ENCODE measurements at regions not wholly inside any gene's neighbourhood (a gene's known extent, or its start where the extent isn't known, plus 50 kb on each side); places are given as distances from the start of the nearest gene placed in this dataset.
"Not testable (repeated sequence)": the region's sequence is repeated elsewhere in the genome, so short reads cannot be mapped to it uniquely, and the experiment has no call there.

DNA sequence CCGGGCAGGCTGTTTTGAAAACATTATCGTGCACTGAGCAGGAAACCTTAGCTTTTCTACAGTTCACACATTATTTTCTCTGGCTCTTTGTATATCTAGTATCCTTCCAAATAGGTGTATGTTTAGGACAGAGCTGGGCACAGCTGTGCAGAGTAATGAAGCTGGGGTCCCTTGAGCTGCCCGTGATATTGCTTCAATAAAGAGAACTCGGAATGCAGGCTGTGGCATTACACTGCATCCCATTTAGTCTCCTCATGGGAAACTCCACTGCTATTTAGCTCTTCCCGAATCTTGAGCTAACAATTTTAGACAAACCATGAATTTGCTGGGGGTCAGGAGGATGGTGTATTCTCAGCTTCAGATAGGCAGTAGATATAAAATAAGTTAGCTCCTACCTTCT is 348.3 kb downstream of the ACTR3B start:
- POLR2A ChIA-PET, result no interaction called here
- no peak for DNase-seq
- 97% methylated on average over 5 of the region's 5 CpGs for WGBS (ENCODE audit: insufficient coverage)
- CTCF ChIA-PET, result no interaction called here
- Histone ChIP-seq H3K27ac (ENCODE audit: insufficient read depth in 1 of 2, low read depth in 1 of 2, low read length in 2 of 2, poor library complexity in 1 of 2, severe bottlenecking in 2 of 2) (no peak overlapping the region), H3K4me3 (ENCODE audit: control insufficient read depth in 1 of 7, extremely low read depth in 1 of 7, insufficient read depth in 4 of 7, low read depth in 2 of 7, low read length in 6 of 7) (no peak overlapping the region), H3K9me3 (ENCODE audit: control extremely low read depth in 1 of 5, control insufficient read depth in 4 of 5, insufficient read depth in 2 of 5, low read depth in 1 of 5, low read length in 4 of 5) (peaks cover 0 to 7% (median 0%) of the 10 kb centered on the region in 5 experiments), H3K27me3 (replicated peaks in 2 of 5; ENCODE audit: control insufficient read depth in 4 of 5, insufficient read depth in 5 of 5, low read length in 4 of 5) (no peaks in the 10 kb centered on the region), H3K4me1 (ENCODE audit: control extremely low read depth in 1 of 4, control insufficient read depth in 4 of 4, insufficient read depth in 4 of 4, low read length in 3 of 4) (no peaks in the 10 kb centered on the region), H3K36me3 (ENCODE audit: control insufficient read depth in 4 of 4, insufficient read depth in 4 of 4, low read length in 3 of 4) (no peaks in the 10 kb centered on the region)

- H3K4me1 ChIP-seq (ENCODE audit: control extremely low read depth in 1 of 4, control insufficient read depth in 4 of 4, insufficient read depth in 4 of 4, low read length in 3 of 4), result no peaks in the 10 kb centered on the region
- no peak overlapping the region for H3K27ac ChIP-seq (ENCODE audit: insufficient read depth in 1 of 2, low read depth in 1 of 2, low read length in 2 of 2, poor library complexity in 1 of 2, severe bottlenecking in 2 of 2)
- no peaks in the 10 kb centered on the region for H3K36me3 ChIP-seq (ENCODE audit: control insufficient read depth in 4 of 4, insufficient read depth in 4 of 4, low read length in 3 of 4)
- POLR2A ChIA-PET, result no interaction called here
- no peak for DNase-seq
- 95% methylated on average over 6 of the region's 8 CpGs for WGBS (ENCODE audit: insufficient coverage)
- peaks cover 0 to 10% (median 0%) of the 10 kb centered on the region in 5 experiments for H3K9me3 ChIP-seq (ENCODE audit: control extremely low read depth in 1 of 5, control insufficient read depth in 4 of 5, insufficient read depth in 2 of 5, low read depth in 1 of 5, low read length in 4 of 5)
- H3K4me3 ChIP-seq (ENCODE audit: control insufficient read depth in 1 of 7, extremely low read depth in 1 of 7, insufficient read depth in 4 of 7, low read depth in 2 of 7, low read length in 6 of 7), result no peak overlapping the region
- CTCF ChIA-PET, result interaction anchor here (1.2 kb wide), 1 partner anchor 83 kb away, joined by 3 read pairs; no protein-coding TSS in a partner anchor
- no peaks in the 10 kb centered on the region for H3K27me3 ChIP-seq (replicated peaks in 2 of 5; ENCODE audit: control insufficient read depth in 4 of 5, insufficient read depth in 5 of 5, low read length in 4 of 5)
These were observed 350.0 kb downstream of the ACTR3B start for GRCh38 chr7:153109566-153109965.

- Histone ChIP-seq H3K4me3 (ENCODE audit: control insufficient read depth in 1 of 7, extremely low read depth in 1 of 7, insufficient read depth in 4 of 7, low read depth in 2 of 7, low read length in 6 of 7) (no peak overlapping the region), H3K9me3 (ENCODE audit: control extremely low read depth in 1 of 5, control insufficient read depth in 4 of 5, insufficient read depth in 2 of 5, low read depth in 1 of 5, low read length in 4 of 5) (peaks cover 0 to 10% (median 0%) of the 10 kb centered on the region in 5 experiments), H3K36me3 (ENCODE audit: control insufficient read depth in 4 of 4, insufficient read depth in 4 of 4, low read length in 3 of 4) (no peaks in the 10 kb centered on the region), H3K4me1 (ENCODE audit: control extremely low read depth in 1 of 4, control insufficient read depth in 4 of 4, insufficient read depth in 4 of 4, low read length in 3 of 4) (no peaks in the 10 kb centered on the region), H3K27ac (ENCODE audit: insufficient read depth in 1 of 2, low read depth in 1 of 2, low read length in 2 of 2, poor library complexity in 1 of 2, severe bottlenecking in 2 of 2) (no peak overlapping the region), H3K27me3 (replicated peaks in 2 of 5; ENCODE audit: control insufficient read depth in 4 of 5, insufficient read depth in 5 of 5, low read length in 4 of 5) (no peaks in the 10 kb centered on the region)
- no peak for DNase-seq
- WGBS (ENCODE audit: insufficient coverage), result 97% methylated on average over 4 of the region's 5 CpGs
- POLR2A ChIA-PET, result no interaction called here
- CTCF ChIA-PET, result interaction anchor here (1.2 kb wide), 1 partner anchor 82 kb away, joined by 3 read pairs; no protein-coding TSS in a partner anchor
These were observed 351.1 kb downstream of the ACTR3B start for GRCh38 chr7:153110606-153111005.

DNA sequence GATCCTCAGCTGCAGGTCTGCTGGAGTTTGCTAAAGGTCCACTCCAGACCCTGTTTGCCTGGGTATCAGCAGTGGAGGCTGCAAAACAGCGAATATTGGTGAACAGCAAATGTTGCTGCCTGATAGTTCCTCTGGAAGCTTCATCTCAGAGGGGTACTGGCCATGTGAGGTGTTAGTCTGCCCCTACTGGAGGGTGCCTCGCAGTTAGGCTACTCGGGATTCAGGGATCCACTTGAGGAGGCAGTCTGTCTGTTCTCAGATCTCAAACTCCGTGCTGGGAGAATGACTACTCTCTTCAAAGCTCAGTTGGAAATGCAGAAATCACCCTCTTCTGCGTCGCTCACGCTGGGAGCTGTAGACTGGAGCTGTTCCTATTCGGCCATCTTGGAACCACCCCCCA is 362.7 kb downstream of the ACTR3B start:
- WGBS (ENCODE audit: insufficient coverage), result 94% methylated on average over 4 of the region's 8 CpGs
- H3K27ac ChIP-seq (ENCODE audit: insufficient read depth in 1 of 2, low read depth in 1 of 2, low read length in 2 of 2, poor library complexity in 1 of 2, severe bottlenecking in 2 of 2); H3K36me3 ChIP-seq (ENCODE audit: control insufficient read depth in 4 of 4, insufficient read depth in 4 of 4, low read length in 3 of 4); POLR2A ChIA-PET; H3K4me3 ChIP-seq (ENCODE audit: control insufficient read depth in 1 of 7, extremely low read depth in 1 of 7, insufficient read depth in 4 of 7, low read depth in 2 of 7, low read length in 6 of 7); H3K27me3 ChIP-seq (replicated peaks in 2 of 5; ENCODE audit: control insufficient read depth in 4 of 5, insufficient read depth in 5 of 5, low read length in 4 of 5); H3K4me1 ChIP-seq (ENCODE audit: control extremely low read depth in 1 of 4, control insufficient read depth in 4 of 4, insufficient read depth in 4 of 4, low read length in 3 of 4); H3K9me3 ChIP-seq (ENCODE audit: control extremely low read depth in 1 of 5, control insufficient read depth in 4 of 5, insufficient read depth in 2 of 5, low read depth in 1 of 5, low read length in 4 of 5); CTCF ChIA-PET; DNase-seq: not testable (repeated sequence)

GRCh38 chr7:153130052-153130451 is 370.5 kb downstream of the ACTR3B start:
- Histone ChIP-seq H3K27ac (ENCODE audit: insufficient read depth in 1 of 2, low read depth in 1 of 2, low read length in 2 of 2, poor library complexity in 1 of 2, severe bottlenecking in 2 of 2) (no peak overlapping the region), H3K27me3 (replicated peaks in 2 of 5; ENCODE audit: control insufficient read depth in 4 of 5, insufficient read depth in 5 of 5, low read length in 4 of 5) (no peaks in the 10 kb centered on the region), H3K4me3 (ENCODE audit: control insufficient read depth in 1 of 7, extremely low read depth in 1 of 7, insufficient read depth in 4 of 7, low read depth in 2 of 7, low read length in 6 of 7) (no peak overlapping the region), H3K9me3 (ENCODE audit: control extremely low read depth in 1 of 5, control insufficient read depth in 4 of 5, insufficient read depth in 2 of 5, low read depth in 1 of 5, low read length in 4 of 5) (peaks cover 0 to 2% (median 0%) of the 10 kb centered on the region in 5 experiments), H3K36me3 (ENCODE audit: control insufficient read depth in 4 of 4, insufficient read depth in 4 of 4, low read length in 3 of 4) (no peaks in the 10 kb centered on the region), H3K4me1 (ENCODE audit: control extremely low read depth in 1 of 4, control insufficient read depth in 4 of 4, insufficient read depth in 4 of 4, low read length in 3 of 4) (no peaks in the 10 kb centered on the region)
- no peak for DNase-seq
- POLR2A ChIA-PET, result no interaction called here
- WGBS (ENCODE audit: insufficient coverage), result 0% methylated on average over 1 of the region's 2 CpGs
- CTCF ChIA-PET, result no interaction called here

GRCh38 chr7:153151766-153152165 is 392.2 kb downstream of the ACTR3B start:
- Histone ChIP-seq H3K36me3 (ENCODE audit: control insufficient read depth in 4 of 4, insufficient read depth in 4 of 4, low read length in 3 of 4) (no peaks in the 10 kb centered on the region), H3K27me3 (replicated peaks in 2 of 5; ENCODE audit: control insufficient read depth in 4 of 5, insufficient read depth in 5 of 5, low read length in 4 of 5) (no peaks in the 10 kb centered on the region), H3K27ac (ENCODE audit: insufficient read depth in 1 of 2, low read depth in 1 of 2, low read length in 2 of 2, poor library complexity in 1 of 2, severe bottlenecking in 2 of 2) (no peak overlapping the region), H3K4me3 (ENCODE audit: control insufficient read depth in 1 of 7, extremely low read depth in 1 of 7, insufficient read depth in 4 of 7, low read depth in 2 of 7, low read length in 6 of 7) (no peak overlapping the region), H3K4me1 (ENCODE audit: control extremely low read depth in 1 of 4, control insufficient read depth in 4 of 4, insufficient read depth in 4 of 4, low read length in 3 of 4) (no peaks in the 10 kb centered on the region), H3K9me3 (ENCODE audit: control extremely low read depth in 1 of 5, control insufficient read depth in 4 of 5, insufficient read depth in 2 of 5, low read depth in 1 of 5, low read length in 4 of 5) (peaks cover 0 to 4% (median 2%) of the 10 kb centered on the region in 5 experiments)
- ChIA-PET CTCF (no interaction called here), POLR2A (no interaction called here)
- DNase-seq, result no peak
- 91% methylated on average over 8 of the region's 8 CpGs for WGBS (ENCODE audit: insufficient coverage)

DNA sequence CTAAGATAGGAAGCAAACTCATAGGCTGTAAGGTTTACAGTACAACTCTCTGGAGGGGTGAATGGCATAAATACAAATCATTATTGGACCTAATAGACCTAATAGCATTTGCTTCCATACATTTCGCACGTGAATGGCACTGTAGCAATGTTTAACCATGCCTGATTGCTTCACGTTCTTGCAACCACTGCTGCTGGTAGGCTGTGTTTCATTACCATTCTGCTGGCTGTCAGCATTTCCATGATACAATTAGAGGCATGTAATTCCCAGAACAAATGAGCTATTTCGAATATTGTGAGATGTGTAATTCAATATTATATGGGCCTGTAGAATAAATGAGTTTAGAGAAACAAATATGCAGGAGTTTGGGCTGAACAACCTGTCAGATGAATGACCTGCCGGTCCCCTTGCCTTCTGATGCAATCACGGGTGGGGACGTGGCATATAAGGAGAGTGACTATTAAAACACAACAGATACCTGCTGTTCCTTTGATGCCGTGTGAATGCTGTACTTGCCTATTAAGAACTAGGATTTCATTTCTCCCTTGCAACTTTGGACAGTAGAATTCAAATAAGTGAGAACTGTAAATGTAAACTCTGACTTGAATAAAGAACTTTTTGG is 393.4 kb downstream of the ACTR3B start:
- Histone ChIP-seq H3K4me3 (ENCODE audit: control insufficient read depth in 1 of 7, extremely low read depth in 1 of 7, insufficient read depth in 4 of 7, low read depth in 2 of 7, low read length in 6 of 7) (no peak overlapping the region), H3K27ac (ENCODE audit: insufficient read depth in 1 of 2, low read depth in 1 of 2, low read length in 2 of 2, poor library complexity in 1 of 2, severe bottlenecking in 2 of 2) (no peak overlapping the region), H3K36me3 (ENCODE audit: control insufficient read depth in 4 of 4, insufficient read depth in 4 of 4, low read length in 3 of 4) (no peaks in the 10 kb centered on the region), H3K4me1 (ENCODE audit: control extremely low read depth in 1 of 4, control insufficient read depth in 4 of 4, insufficient read depth in 4 of 4, low read length in 3 of 4) (no peaks in the 10 kb centered on the region), H3K9me3 (ENCODE audit: control extremely low read depth in 1 of 5, control insufficient read depth in 4 of 5, insufficient read depth in 2 of 5, low read depth in 1 of 5, low read length in 4 of 5) (peaks cover 0 to 1% (median 0%) of the 10 kb centered on the region in 5 experiments), H3K27me3 (replicated peaks in 2 of 5; ENCODE audit: control insufficient read depth in 4 of 5, insufficient read depth in 5 of 5, low read length in 4 of 5) (no peaks in the 10 kb centered on the region)
- CTCF ChIA-PET, result no interaction called here
- 60% methylated on average over 5 of the region's 8 CpGs for WGBS (ENCODE audit: insufficient coverage)
- POLR2A ChIA-PET, result no interaction called here
- DNase-seq, result no peak

Data from common myeloid progenitor, CD34-positive (primary cell).